ENCODE measurements at regions not wholly inside any gene's neighbourhood (a gene's known extent, or its start where the extent isn't known, plus 50 kb on each side); places are given as distances from the start of the nearest gene placed in this dataset.
"Not testable (repeated sequence)": the region's sequence is repeated elsewhere in the genome, so short reads cannot be mapped to it uniquely, and the experiment has no call there.

DNA sequence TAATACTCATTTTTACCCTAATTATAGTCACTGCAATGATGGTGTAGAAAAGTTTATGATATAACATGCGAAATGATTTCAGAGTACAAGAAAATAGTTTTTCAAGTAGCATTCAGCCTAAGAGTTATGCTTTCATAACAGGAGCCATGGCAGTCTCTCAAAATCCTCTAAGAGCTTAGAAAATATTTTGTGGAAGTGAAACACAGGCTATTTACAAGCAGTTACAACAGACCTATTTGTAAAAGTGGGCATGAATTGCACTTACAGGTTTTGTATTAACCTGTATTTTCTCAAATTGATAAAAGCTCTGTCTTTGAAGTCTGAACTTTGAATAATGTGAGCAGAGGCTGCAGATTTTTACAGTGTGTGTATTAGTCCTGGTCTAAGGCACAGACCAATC, 523.3 kb downstream of the LRRC70 start:
- no peaks in the 10 kb centered on the region for H3K36me3 ChIP-seq
- no peaks in the 10 kb centered on the region for H3K4me1 ChIP-seq
- no peaks in the 10 kb centered on the region for H3K9me3 ChIP-seq
- no peak for DNase-seq
- no peak for TF ChIP-seq CTCF (IDR thresholded peaks at IDR 0.05)
- intact Hi-C loops (cut with DNase I; ENCODE audit: low total_unique reads), result no loop called here
- H3K27me3 ChIP-seq, result no peaks in the 10 kb centered on the region
- H3K4me3 ChIP-seq, result no peak overlapping the region
- H3K27ac ChIP-seq, result no peak overlapping the region

DNA sequence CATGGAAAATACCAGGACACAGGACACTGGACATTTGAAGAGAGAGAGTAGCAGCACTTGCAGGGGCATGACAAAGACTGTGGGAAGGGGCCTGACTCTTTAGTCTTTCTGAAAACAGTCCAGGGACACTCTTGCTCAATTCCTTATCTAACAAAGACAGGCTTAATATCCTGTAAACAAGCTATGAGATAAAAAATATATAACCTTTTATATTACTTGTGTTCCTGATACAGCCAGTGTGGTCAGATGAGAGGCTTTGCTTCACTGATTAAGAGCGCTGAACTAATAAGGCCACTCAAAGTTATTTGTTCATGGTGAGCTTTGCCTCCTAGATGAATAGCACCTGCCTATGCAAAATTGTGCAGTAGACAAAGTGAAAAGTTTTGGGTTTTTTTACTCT, 518.7 kb downstream of the LRRC70 start:
- Histone ChIP-seq H3K27ac (no peak overlapping the region), H3K4me1 (no peaks in the 10 kb centered on the region), H3K9me3 (no peaks in the 10 kb centered on the region), H3K36me3 (no peaks in the 10 kb centered on the region), H3K27me3 (no peaks in the 10 kb centered on the region), H3K4me3 (no peak overlapping the region)
- no peak for TF ChIP-seq CTCF (IDR thresholded peaks at IDR 0.05)
- DNase-seq, result no peak
- intact Hi-C loops (cut with DNase I; ENCODE audit: low total_unique reads), result no loop called here

- Histone ChIP-seq H3K36me3 (no peaks in the 10 kb centered on the region), H3K9me3 (no peaks in the 10 kb centered on the region), H3K27ac (no peak overlapping the region), H3K27me3 (no peaks in the 10 kb centered on the region), H3K4me1 (no peaks in the 10 kb centered on the region), H3K4me3 (no peak overlapping the region)
- intact Hi-C loops (cut with DNase I; ENCODE audit: low total_unique reads), result no loop called here
- no peak for DNase-seq
- TF ChIP-seq CTCF (IDR thresholded peaks at IDR 0.05), result no peak
Measured at GRCh38 chr5:63094730-63095129, 516.1 kb downstream of the LRRC70 start.

DNA sequence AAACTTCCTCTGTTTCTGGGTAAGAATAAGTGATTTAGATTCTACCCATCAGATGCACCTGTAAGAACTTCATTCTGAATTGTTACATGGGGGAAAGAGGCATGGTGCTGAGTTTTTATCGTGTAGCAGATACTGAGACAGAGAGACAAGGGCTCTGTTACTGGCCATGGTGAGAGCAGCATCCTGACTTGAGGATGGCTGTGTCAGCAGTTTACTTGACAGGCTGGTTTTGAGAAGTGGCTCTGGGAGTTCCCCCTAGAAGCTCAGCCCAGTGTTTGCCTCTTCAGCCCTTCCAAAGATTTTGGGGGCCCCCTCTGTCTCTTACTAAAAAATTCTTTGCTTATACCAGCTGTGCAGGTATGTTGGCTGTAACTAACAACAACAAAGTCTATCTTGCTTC, 510.5 kb downstream of the LRRC70 start:
- Histone ChIP-seq H3K27me3 (no peaks in the 10 kb centered on the region), H3K27ac (no peak overlapping the region), H3K4me1 (no peaks in the 10 kb centered on the region), H3K36me3 (no peaks in the 10 kb centered on the region), H3K9me3 (no peaks in the 10 kb centered on the region), H3K4me3 (no peak overlapping the region)
- no peak for TF ChIP-seq CTCF (IDR thresholded peaks at IDR 0.05)
- intact Hi-C loops (cut with DNase I; ENCODE audit: low total_unique reads), result no loop called here
- no peak for DNase-seq

GRCh38 chr5:63085561-63085960, 506.9 kb downstream of the LRRC70 start:
- Histone ChIP-seq H3K9me3 (no peaks in the 10 kb centered on the region), H3K4me1 (no peaks in the 10 kb centered on the region), H3K4me3 (no peak overlapping the region), H3K36me3 (no peaks in the 10 kb centered on the region), H3K27ac (no peak overlapping the region), H3K27me3 (no peaks in the 10 kb centered on the region)
- TF ChIP-seq CTCF (IDR thresholded peaks at IDR 0.05), result no peak
- no peak for DNase-seq
- intact Hi-C loops (cut with DNase I; ENCODE audit: low total_unique reads), result no loop called here

- H3K9me3 ChIP-seq, result not testable (repeated sequence)
Measured at GRCh38 chr5:63083689-63084088, 505.1 kb downstream of the LRRC70 start.

More at GRCh38 chr5:63083689-63084088, 505.1 kb downstream of the LRRC70 start:
- DNase-seq; H3K36me3 ChIP-seq; H3K4me1 ChIP-seq; H3K27ac ChIP-seq; intact Hi-C loops (cut with DNase I; ENCODE audit: low total_unique reads); H3K4me3 ChIP-seq; H3K27me3 ChIP-seq: not testable (repeated sequence)

Measured in tibial artery (tissue), 4 donors.